NCI-H1694 (cell line): ENCODE measurements at regions not wholly inside any gene's neighbourhood (a gene's known extent, or its start where the extent isn't known, plus 50 kb on each side); places are given as distances from the start of the nearest gene placed in this dataset.
"Not testable (repeated sequence)": the region's sequence is repeated elsewhere in the genome, so short reads cannot be mapped to it uniquely, and the experiment has no call there.

Source experiments
- DNase-seq: peaks from one replicate; lab custom pipeline; 2025; lab: John Stamatoyannopoulos, UW

DNA sequence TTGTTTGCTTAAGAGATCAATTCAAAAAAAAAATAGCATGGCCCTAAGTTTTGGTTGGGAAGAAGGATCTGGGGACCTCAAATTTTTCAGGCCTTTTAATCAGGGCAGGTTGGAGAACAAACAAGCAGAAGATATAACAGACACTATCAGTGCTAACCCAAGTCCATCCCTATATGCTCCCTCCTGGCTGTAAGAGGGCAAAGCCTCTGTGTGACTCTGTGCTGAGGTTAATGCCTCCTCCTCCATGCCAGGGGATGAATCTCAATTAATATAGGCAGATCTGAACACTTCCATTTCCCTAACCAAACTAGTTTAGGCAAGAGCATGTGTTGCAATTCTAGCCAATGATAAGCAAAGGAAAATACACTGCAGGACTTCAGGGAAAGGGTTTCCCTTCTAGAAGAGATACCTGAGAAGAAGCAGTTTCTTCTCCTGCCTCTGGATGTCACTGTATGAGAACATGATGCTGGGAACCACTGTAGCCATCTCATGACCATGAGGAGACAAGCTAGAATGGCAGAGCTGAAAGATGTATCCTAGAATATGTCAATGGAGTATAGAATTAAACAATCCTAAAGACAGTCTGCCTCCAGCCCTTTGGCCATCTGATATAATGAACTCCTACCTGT lies 76.0 kb downstream of the CHD9NB start:
- DNase-seq, result no peak

DNA sequence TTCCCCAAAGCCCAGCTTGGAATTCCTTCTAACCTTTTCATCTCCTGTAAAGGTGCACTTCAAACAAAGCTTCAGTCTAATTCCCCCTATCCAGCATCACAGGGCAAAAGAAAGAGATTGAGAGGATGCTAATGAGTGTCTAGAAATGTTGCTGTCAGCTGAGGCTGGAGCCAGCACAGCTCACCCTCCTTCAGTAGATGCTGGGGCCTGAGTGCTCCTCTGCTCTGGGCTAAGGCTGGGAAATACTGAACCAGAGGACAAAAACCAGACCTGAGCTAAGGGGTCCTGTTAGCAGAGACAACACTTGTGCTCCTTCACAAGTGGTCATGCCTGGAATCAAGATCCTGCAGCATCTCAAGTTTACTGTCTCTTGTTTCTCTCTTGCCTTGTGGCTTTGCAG lies 85.0 kb downstream of the CHD9NB start:
- DNase-seq, result no peak

DNA sequence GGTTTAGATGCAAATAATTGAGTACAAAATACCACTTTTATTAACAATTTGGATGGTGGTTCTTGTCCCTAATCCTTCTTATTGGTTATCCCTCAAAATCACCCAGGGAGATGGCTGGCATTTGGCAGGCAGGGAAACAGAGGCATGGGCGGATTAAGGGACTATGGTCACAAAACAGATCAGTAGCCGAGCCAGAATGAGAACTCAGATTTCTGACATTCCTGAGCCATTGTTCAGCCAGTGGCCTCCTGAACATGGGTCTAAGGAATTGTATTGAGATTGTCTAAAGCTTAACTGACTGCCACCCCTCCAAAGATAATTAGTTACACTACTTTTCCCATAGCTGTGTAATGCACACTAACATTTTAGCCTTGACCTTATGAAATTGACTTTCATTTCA lies 88.4 kb downstream of the CHD9NB start:
- no peak for DNase-seq

DNA sequence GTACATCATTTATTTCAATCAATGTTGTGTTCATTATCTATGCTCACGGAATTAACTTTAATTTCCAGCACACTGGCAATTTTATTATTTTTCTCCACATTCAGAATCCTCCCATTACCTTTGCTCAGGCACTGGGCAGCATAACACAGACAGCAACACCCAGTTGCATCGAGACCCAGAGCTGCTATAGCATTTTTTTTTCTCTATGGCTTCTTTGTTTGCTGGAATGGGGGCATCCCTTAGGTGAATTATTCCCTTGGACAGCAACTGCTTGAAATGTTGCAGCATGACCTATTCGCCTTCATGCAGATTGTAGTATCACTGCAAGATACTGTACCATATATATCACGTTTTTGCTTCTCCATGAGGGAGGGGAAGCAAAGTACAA lies 88.8 kb downstream of the CHD9NB start:
- DNase-seq, result no peak

DNA sequence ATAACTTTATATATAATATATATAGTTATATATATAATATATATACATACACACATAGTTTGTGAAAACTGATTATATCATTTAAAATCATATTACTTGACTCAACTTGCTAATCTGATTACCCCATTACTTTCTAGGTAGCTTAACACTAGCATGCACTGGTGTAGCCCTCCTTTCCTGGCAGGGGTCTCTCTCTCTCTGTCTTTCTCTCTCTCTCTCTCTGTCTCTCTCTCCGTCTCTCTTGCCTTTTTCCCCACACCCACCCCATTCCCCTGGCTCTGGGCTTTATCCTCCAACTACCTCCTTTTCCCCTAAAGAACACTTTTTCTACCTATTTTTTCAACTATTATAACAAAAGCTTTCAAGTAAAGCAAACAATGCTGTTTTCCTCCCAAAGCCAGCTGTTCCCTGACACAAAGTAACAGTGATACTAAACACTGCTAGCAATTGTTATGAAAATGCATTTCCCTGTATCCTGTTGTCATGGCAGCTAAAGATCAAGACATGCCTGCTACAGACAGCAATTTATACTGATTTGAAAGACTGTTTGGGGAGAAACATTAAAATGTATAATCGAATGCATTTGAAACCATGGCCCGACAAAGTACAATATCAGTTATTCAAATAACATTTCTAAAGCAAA lies 89.4 kb downstream of the CHD9NB start:
- DNase-seq, result no peak

DNA sequence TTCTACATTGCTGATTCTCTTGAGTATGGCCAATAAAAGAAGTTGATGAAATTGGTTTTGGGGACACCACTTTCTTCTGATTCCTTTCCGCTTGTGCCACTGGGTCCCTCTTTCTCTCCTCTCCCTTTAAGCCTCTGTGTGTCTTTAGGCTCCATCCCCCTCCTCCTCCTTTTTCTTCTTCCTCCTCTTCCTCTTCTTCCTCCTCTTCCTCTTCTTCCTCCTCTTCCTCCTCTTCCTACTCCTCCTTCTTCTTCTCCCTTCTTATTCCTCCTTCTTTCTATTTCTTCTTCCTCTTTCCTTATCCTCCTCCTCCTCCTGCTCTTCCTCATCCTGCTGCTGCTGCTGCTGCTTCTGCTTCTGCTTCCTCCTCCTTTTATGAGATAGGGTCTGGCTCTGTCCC lies 93.7 kb downstream of the CHD9NB start:
- no peak for DNase-seq

DNA sequence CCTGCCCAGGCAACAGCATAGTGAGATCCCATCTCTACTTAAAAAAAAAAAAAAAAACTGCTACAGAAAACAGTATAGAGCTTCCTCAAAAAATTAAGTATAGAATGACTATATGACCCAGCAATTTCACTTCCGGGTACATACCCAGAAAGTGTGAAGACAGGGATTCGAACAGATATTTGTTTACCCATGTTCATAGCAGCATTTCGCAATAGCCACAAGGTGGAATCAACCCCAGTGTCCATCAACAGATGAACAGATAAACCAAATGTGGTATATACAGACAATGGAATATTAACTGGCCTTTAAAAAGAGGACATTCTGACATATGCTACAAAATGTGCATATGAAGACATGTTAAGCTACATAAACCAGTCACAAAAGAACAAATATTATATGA lies 95.5 kb downstream of the CHD9NB start:
- DNase-seq, result no peak

DNA sequence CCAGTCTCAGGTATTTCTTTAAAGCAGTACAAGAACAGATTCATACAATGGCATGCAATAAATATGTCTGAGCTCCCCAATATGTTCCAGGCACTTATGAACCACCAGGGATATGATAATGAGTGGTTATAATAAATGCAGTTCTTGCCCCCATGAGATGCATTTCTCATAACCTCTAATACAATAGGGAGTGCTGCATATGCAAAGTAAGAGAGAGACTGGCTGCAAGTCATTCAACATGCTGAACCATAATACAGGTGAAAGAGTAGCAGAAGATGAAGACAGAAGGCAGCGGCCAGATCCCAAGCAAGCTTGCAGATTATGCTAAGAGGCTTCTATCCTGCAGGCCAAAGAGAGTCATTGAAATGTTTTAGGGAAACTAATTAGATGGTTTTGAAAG lies 96.7 kb downstream of the CHD9NB start:
- no peak for DNase-seq

DNA sequence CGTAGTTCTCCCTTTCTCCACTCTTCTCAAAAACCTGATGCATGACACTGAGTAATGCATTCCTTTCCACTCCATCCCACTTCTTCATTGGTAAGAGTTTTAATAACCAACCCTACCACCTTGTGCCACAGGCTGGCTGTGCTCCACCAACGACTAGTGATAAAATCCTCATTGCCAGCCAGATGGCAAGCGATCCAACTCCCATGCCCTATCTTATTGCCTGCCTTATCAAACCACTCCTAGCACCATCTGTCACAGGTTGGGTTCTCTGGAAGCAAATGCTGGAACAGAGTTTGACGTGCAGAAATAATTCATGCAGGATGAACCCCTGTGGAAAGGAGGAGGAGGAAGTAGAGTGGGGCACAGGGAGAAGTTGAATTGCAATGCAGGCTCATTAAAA lies 99.5 kb downstream of the CHD9NB start:
- peak; percentile 45 for DNase-seq

DNA sequence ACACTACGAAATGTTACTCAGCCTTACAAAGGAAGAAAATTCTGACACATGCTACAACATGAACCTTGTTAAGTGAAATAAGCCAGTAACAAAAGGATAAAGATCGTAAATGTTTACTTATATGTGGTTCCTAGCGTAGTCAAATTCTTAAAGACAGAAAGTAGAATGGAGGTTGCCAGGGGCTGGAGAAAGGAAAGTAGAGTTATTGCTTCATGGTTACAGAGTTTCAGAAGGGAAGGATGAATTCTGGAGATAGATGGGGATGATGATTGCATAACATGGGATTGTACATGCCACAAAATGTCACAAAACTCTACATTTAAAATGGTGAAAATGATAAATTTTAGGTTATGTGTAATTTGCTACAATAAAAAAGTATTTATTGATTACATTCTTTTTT lies 103.8 kb downstream of the CHD9NB start:
- DNase-seq, result no peak

DNA sequence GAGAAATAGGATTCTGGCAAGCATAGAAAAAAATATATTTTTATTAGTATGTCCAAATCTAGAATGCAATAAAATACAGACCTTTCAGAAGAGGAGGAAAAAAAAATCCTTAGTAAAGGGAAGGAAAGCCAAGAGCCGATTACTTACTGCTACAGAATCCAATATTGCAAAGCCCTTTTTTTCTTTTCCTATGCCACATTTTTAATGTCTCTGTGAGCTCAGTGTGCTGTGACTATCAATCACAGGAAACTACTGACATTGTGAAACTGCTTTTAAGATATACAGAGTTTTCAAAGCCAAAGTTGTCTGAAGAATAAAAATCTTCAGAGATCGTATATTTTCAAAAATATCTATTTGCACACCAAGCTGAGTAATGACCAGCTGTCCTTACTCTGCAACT lies 120.4 kb downstream of the CHD9NB start:
- no peak for DNase-seq

DNA sequence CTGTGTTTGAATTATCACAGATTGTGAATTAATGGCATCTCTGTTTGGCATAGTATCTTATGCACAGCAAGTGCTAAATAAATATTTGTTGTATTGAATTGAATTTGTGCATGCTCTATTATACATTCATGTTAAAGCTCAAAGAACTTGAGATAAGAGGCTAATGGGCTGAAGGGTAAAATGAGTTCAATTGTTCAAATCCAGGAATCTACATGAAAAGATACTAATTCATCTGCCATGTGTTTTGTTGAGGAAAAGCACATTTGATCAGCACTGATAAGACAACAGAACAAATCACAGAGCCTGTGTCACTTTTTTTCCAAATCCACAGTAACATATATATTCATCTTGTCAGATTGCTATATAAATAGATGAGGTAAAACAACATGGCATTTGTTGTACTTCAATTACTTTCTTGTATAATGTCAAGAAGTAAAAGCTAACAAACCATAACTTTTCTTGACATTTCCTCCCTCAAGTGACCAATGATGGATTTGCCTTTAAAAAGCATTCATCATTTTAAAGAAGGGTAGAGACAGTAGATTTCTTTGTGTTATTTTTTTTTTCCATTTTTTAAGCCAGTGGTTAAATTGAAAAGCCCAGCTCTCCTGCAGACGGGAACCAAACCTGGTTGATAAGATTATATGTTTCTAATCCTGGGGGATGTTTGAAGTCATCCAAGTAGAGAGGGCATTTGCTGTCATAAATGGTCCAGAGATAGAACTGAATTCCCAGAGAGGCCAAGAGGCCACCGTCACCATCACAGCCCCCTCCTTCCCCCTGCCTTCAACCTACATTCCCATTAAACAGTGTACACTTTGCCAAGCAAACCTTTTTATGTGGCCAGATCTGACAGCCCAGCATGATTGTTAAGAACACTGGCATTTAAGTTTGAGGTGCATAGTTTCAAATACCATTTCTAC lies 123.0 kb downstream of the CHD9NB start:
- DNase-seq, result no peak

DNA sequence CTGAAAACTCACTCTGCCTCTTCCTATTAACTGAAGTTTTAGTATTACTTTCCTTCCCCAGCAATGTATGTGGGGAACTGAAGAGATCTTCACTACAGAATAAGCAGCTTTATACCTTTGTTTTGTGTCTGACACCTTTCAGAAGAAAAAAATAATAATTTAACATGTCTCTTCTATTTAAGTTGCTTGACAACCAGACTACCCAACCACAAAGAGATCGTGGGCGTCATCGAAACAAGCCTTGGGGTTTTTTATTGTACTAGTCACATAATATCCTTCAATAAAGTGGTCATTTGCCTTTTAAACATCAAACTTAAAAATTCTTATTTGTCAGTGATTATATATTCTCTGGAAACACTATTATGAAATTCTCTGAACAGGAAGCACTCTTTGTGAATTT lies 123.7 kb downstream of the CHD9NB start:
- no peak for DNase-seq

DNA sequence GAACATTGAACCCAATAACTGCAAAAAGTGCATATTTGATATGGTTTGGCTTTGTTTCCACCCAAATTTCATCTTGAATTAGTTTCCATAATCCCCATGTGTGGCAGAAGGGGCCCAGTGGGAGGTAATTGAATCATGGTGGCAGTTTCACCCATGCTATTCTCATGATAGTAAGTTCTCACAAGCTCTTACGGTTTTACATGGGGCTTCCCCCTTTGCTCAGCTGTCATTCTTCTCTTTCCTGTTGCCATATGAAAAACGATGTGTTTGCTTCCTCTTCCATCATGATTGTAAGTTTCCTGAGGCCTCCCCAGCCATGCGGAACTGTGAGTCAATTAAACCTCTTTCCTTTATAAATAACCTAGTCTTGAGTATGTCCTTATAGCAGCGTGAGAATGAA lies 127.6 kb downstream of the CHD9NB start:
- DNase-seq, result no peak

DNA sequence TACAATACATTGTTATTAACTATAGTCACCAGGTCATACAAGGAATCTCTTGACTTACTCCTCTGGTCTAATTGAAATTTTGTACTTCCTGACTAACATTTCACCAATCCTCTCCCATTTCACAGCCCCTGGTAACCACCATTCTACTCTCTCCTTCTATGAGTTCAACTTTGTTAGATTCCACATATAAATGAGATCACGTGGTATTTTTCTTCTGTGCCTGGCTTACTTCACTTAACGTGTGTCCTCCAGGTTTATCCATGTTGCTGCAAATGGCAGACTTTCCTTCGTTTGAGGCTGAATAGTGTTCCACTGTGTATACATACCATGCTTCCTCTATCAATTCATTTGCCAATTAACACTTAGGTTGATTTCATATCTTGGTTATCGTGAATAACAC lies 128.5 kb downstream of the CHD9NB start:
- no peak for DNase-seq

DNA sequence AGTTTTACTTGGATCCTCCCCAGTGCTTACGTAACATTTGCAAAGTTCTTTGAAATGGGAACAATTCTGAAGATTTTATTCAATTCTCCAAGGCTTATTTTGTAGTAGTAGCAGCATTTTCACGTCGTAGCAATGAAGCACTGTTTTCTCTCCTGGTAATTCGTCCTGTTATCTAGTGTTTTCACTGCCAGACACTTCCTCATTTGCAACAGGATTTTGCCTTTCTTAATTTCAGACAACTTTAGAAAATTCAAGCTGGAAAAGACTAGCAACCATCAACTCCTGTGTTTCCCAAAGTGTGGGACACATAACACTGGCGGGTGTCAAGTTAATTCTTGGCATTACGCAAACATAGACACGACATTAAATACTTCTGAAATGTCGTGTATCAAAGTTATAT lies 131.6 kb downstream of the CHD9NB start:
- no peak for DNase-seq

DNA sequence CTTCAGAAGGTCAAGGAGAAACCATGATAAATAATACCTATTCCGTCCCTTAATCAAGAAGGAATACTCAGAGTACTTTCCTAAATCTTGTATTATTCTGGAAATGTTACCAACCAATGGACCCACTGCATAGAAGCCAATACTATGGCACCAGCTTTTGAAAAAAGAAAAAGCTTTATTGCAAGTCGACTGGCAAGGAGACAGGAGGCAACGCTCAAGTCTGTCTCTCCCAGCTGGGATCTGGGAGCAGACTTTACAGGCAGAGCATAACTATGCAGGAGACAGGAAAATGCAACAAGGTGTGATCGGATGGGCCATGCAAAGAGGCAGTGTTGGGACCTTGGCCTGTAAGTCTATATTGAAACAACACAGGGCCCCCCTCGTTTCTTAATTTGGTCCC lies 132.4 kb downstream of the CHD9NB start:
- no peak for DNase-seq

DNA sequence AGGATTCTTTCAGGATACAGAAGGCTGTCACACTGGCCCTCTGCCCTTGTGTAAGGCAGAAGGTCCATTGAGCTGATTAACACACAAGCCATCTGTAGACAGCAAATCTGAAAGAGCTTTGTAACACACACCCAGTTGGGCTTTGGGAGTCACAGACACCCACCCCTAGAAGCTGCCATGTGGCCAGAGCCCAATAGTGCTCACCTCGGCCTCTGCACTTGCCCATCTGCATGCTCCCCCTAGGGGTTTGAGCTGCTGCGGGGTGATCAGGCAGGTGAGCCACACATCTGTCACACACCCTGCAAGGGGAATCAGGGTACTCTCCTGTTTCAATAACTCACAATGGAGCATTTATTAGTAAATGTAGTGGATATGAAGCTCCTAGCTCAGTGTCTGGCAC lies 138.3 kb downstream of the CHD9NB start:
- no peak for DNase-seq

DNA sequence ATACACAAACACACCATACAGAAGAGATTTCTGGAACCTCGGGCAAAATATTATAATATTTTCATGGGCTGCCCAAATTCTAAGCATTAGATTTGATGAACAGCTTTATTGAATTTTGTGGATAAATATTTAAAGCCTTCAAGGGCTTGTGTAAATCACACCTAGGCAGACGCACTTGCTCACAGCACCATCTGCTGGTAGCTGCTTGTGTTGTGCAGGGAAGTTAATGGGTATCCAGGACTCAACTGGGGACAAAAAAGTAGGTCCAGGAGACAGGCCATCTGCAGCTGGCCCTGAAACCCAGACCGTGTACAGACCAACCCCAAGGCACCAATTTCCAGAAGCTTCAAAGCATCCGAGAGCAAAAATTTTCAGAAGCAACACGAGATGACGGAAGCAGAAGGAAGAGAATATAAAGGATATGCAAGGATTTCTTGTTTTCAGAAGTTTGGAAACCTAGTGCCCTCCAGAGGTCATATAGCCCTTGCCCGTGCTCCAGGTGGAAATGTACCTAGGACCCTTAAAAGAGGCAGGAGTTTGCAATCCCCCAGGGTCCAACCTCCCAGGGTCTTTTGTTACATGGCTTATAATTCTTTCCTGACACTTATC lies 140.0 kb downstream of the CHD9NB start:
- DNase-seq, result peak; percentile 61

DNA sequence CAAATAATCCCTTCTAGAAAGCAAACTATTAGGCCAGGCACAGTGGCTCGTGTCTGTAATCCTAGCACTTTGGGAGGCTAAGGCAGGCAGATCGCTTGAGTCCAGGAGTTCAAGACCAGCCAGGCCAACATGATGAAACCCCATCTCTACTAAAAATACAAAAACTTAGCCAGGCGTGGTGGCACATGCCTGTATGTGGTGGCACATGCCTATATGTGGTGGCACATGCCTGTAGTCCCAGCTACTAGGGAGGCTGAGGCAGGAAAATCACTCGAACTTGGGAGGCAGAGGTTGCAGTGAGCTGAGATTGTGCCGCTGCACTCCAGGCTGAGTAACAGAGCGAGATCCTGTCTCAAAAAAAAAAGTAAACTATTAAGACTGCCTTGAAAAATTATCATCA lies 144.6 kb downstream of the CHD9NB start:
- not testable (repeated sequence) for DNase-seq

DNA sequence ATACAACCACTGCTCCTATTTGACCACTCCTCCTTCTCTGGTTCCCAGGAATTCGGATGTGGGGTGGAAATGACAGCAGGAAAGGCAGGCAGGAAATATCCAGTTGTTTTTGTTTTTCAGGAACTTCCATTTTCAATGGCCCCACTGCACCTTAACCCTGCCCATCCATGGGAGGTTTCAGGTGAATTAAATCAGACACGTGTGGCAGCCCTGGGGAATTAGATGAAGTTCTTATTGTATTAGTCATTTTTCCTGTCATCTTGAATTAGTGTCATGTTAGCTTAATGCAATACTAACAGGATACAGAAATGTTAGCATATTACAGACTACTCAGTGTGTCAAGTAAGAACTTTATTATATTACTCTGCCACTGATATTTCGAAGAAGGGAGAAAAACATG lies 146.4 kb downstream of the CHD9NB start:
- no peak for DNase-seq

DNA sequence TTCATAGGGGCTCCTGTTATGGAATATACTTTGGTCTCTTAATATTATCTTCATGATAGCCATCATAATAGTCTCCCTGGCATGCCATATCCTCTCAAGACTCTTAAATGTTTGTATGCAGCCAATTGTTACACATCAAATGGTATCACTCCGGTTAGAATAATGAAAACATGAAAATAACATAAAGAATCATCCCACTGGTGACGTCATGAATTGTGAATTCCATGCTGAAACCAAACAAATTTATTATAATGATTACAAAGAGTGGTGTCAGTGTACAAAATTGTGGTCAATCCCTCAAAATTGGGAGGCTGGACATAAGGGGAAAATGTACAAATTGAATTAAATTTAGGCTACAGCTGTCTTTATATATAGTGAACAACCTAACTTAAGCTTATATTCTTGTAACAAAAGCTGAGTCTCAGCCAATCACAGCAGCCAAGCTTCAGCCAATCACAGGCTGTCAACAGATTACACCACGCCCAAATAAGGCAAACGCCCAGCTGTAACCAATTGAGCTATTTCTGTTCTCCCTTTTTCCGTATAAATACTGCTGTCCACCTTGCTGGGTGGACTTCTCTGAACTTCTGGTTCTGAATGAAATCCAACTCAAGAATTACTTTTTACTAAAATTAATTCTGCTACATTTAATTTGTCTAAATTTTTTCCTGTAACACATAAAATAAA lies 156.1 kb downstream of the CHD9NB start:
- DNase-seq, result no peak
